NCI-H526 (cell line): ENCODE measurements at regions not wholly inside any gene's neighbourhood (a gene's known extent, or its start where the extent isn't known, plus 50 kb on each side); places are given as distances from the start of the nearest gene placed in this dataset.

Source experiments
- DNase-seq, 2 experiments: peaks; one replicate each; lab custom pipeline; 2025; lab: John Stamatoyannopoulos, UW

- peak; percentile 42 to 59 for DNase-seq
Observed at GRCh38 chr20:7703551-7703961, 236.7 kb downstream of the HAO1 start.

GRCh38 chr20:7703996-7704395 is 236.3 kb downstream of the HAO1 start:
- DNase-seq: peak in 1 of 2 experiments; percentile 50

- DNase-seq: no peak
Observed at GRCh38 chr20:7708112-7708511, 232.1 kb downstream of the HAO1 start.

- DNase-seq: no peak
Observed at GRCh38 chr20:7708782-7709181, 231.5 kb downstream of the HAO1 start.

GRCh38 chr20:7710440-7710839 is 229.8 kb downstream of the HAO1 start:
- DNase-seq: no peak

- DNase-seq: no peak
Observed at GRCh38 chr20:7712661-7713060, 227.6 kb downstream of the HAO1 start.

GRCh38 chr20:7714549-7714948 is 225.7 kb downstream of the HAO1 start:
- DNase-seq: peak; percentile 27 to 39

GRCh38 chr20:7716286-7716972 is 223.8 kb downstream of the HAO1 start:
- peak; percentile 69 to 80 for DNase-seq

GRCh38 chr20:7722564-7722963 is 217.7 kb downstream of the HAO1 start:
- DNase-seq: no peak

- DNase-seq: no peak
Observed at GRCh38 chr20:7723284-7723683, 217.0 kb downstream of the HAO1 start.

GRCh38 chr20:7728338-7728737 is 211.9 kb downstream of the HAO1 start:
- DNase-seq: no peak

- no peak for DNase-seq
Observed at GRCh38 chr20:7734216-7734615, 206.0 kb downstream of the HAO1 start.

- no peak for DNase-seq
Observed at GRCh38 chr20:7736336-7736735, 203.9 kb downstream of the HAO1 start.

- no peak for DNase-seq
Observed at GRCh38 chr20:7741866-7742265, 198.4 kb downstream of the HAO1 start.

GRCh38 chr20:7742479-7742878 is 197.8 kb downstream of the HAO1 start:
- DNase-seq: no peak

GRCh38 chr20:7744411-7744810 is 195.8 kb downstream of the HAO1 start:
- DNase-seq: no peak

GRCh38 chr20:7748624-7749023 is 191.6 kb downstream of the HAO1 start:
- peak in 1 of 2 experiments; percentile 9 for DNase-seq

- DNase-seq: no peak
Observed at GRCh38 chr20:7754102-7754501, 186.2 kb downstream of the HAO1 start.

- no peak for DNase-seq
Observed at GRCh38 chr20:7758406-7758805, 181.9 kb downstream of the HAO1 start.

- DNase-seq: no peak
Observed at GRCh38 chr20:7760247-7761031, 179.8 kb downstream of the HAO1 start.

- DNase-seq: no peak
Observed at GRCh38 chr20:7765221-7765620, 175.0 kb downstream of the HAO1 start.

- no peak for DNase-seq
Observed at GRCh38 chr20:7770046-7770445, 170.2 kb downstream of the HAO1 start.

- DNase-seq: no peak
Observed at GRCh38 chr20:7770578-7770977, 169.7 kb downstream of the HAO1 start.

- peak; percentile 6 to 41 for DNase-seq
Observed at GRCh38 chr20:7772371-7772770, 167.9 kb downstream of the HAO1 start.
